Suprapubic skin (tissue), 4 donors: ENCODE measurements at regions not wholly inside any gene's neighbourhood (a gene's known extent, or its start where the extent isn't known, plus 50 kb on each side); places are given as distances from the start of the nearest gene placed in this dataset.

Experiments used
- EP300 ChIP-seq: sonication (generic); formaldehyde crosslinking; IDR thresholded peaks from one replicate; pipeline ENCODE4 v1.6.1; 2017; ENCODE audit warnings: antibody characterized with exemption
- POLR2A ChIP-seq, 2 donors: fragments of 450-650 bp; IDR thresholded peaks; one replicate each; pipeline ENCODE4 v1.6.1; 2017; ENCODE audit warnings: antibody characterized with exemption in 2 of 2, mild to moderate bottlenecking in 2 of 2, moderate library complexity in 2 of 2
- POLR2AphosphoS5 ChIP-seq, 3 donors: sonication (generic); formaldehyde crosslinking; IDR thresholded peaks; one replicate each; pipeline ENCODE4 v1.6.1; 2017; ENCODE audit warnings: antibody characterized with exemption in 3 of 3
- TF ChIP-seq, protein P1 (sequence below), 2 donors: fragments of 200-600 bp in 1 of 2; fragments of 450-650 bp in 1 of 2; sonication (generic) in 1 of 2; IDR thresholded peaks; one replicate each; pipeline ENCODE4 v1.5.1; 2016 to 2019; ENCODE audit warnings: antibody characterized with exemption in 2 of 2, mild to moderate bottlenecking in 1 of 2, moderate library complexity in 1 of 2

- TF ChIP-seq, protein P1, sequence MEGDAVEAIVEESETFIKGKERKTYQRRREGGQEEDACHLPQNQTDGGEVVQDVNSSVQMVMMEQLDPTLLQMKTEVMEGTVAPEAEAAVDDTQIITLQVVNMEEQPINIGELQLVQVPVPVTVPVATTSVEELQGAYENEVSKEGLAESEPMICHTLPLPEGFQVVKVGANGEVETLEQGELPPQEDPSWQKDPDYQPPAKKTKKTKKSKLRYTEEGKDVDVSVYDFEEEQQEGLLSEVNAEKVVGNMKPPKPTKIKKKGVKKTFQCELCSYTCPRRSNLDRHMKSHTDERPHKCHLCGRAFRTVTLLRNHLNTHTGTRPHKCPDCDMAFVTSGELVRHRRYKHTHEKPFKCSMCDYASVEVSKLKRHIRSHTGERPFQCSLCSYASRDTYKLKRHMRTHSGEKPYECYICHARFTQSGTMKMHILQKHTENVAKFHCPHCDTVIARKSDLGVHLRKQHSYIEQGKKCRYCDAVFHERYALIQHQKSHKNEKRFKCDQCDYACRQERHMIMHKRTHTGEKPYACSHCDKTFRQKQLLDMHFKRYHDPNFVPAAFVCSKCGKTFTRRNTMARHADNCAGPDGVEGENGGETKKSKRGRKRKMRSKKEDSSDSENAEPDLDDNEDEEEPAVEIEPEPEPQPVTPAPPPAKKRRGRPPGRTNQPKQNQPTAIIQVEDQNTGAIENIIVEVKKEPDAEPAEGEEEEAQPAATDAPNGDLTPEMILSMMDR (IDR thresholded peaks at IDR 0.05) = no peak
- TF ChIP-seq POLR2AphosphoS5 (IDR thresholded peaks at IDR 0.05) (no peak), POLR2A (IDR thresholded peaks at IDR 0.05) (no peak), EP300 (no peak)
These were observed 1249.6 kb downstream of the CNTNAP5 start for GRCh38 chr2:125274718-125275117.
